Activated CD8-positive, alpha-beta memory T cell treated with anti-CD3 and anti-CD28 coated beads, Interleukin-2, amount 10 ng/mL, durations not matched to agents 7 days and 5 days (primary cell): ENCODE measurements at regions not wholly inside any gene's neighbourhood (a gene's known extent, or its start where the extent isn't known, plus 50 kb on each side); places are given as distances from the start of the nearest gene placed in this dataset.

Source experiments
- ATAC-seq: fragments of 150-1000 bp; cut with Tn5 transposase; one replicate; pipeline ENCODE4 v1.10.0; 2021; ENCODE audit warnings: moderate library complexity
- CTCF ChIA-PET: fragments of 350-600 bp; sonication (Branson Sonifier 250); formaldehyde crosslinking; loops from one replicate; lab custom pipeline; 2021; ENCODE audit warnings: antibody characterized with exemption; lab: Charles Lee
- DNase-seq: peaks from one replicate; pipeline ENCODE4 v3.0.0-alpha.2; 2020
- H3K27ac Mint-ChIP-seq: one replicate; pipeline ENCODE4 v1.8.0; 2021; ENCODE audit warnings: mild to moderate bottlenecking, mixed read lengths
- H3K27me3 Mint-ChIP-seq: one replicate; pipeline ENCODE4 v1.8.0; 2021; ENCODE audit warnings: mixed read lengths
- H3K36me3 Mint-ChIP-seq: one replicate; pipeline ENCODE4 v1.8.0; 2021; ENCODE audit warnings: mild to moderate bottlenecking, mixed read lengths
- H3K4me1 Mint-ChIP-seq: one replicate; pipeline ENCODE4 v1.8.0; 2021; ENCODE audit warnings: mixed read lengths
- H3K4me3 Mint-ChIP-seq: one replicate; pipeline ENCODE4 v1.8.0; 2021; ENCODE audit warnings: mild to moderate bottlenecking, moderate library complexity, mixed read lengths
- H3K9me3 Mint-ChIP-seq: one replicate; pipeline ENCODE4 v1.8.0; 2022; ENCODE audit warnings: low read depth, mixed read lengths

GRCh38 chr5:173762930-173763329, 125.2 kb upstream of the CPEB4 start:
- peaks cover 2% of the 10 kb centered on the region for H3K27me3 Mint-ChIP-seq
- ATAC-seq: no peak
- no peak for DNase-seq
- H3K27ac Mint-ChIP-seq: no peak overlapping the region
- no peaks in the 10 kb centered on the region for H3K4me1 Mint-ChIP-seq
- CTCF ChIA-PET: no interaction called here
- no peak overlapping the region for H3K4me3 Mint-ChIP-seq
- H3K9me3 Mint-ChIP-seq: no peaks in the 10 kb centered on the region
- no peaks in the 10 kb centered on the region for H3K36me3 Mint-ChIP-seq

- ATAC-seq: no peak
- no peak for DNase-seq
- H3K27ac Mint-ChIP-seq: no peak overlapping the region
- H3K27me3 Mint-ChIP-seq: peaks cover 2% of the 10 kb centered on the region
- no peaks in the 10 kb centered on the region for H3K9me3 Mint-ChIP-seq
- no peak overlapping the region for H3K4me3 Mint-ChIP-seq
- no peaks in the 10 kb centered on the region for H3K36me3 Mint-ChIP-seq
- CTCF ChIA-PET: no interaction called here
- no peaks in the 10 kb centered on the region for H3K4me1 Mint-ChIP-seq
These were observed 124.7 kb upstream of the CPEB4 start for GRCh38 chr5:173763410-173763809.

GRCh38 chr5:173764332-173765028, 123.7 kb upstream of the CPEB4 start:
- Mint-ChIP-seq H3K36me3 (no peaks in the 10 kb centered on the region), H3K27me3 (peaks cover 2% of the 10 kb centered on the region), H3K4me3 (no peak overlapping the region), H3K4me1 (no peaks in the 10 kb centered on the region), H3K9me3 (no peaks in the 10 kb centered on the region), H3K27ac (no peak overlapping the region)
- ATAC-seq: no peak
- CTCF ChIA-PET: no interaction called here
- DNase-seq: no peak

GRCh38 chr5:173765029-173765644, 123.0 kb upstream of the CPEB4 start:
- Mint-ChIP-seq H3K36me3 (no peaks in the 10 kb centered on the region), H3K27ac (no peak overlapping the region), H3K27me3 (peaks cover 2% of the 10 kb centered on the region), H3K4me3 (no peak overlapping the region), H3K4me1 (no peaks in the 10 kb centered on the region), H3K9me3 (no peaks in the 10 kb centered on the region)
- ATAC-seq (no peak), DNase-seq (no peak)
- CTCF ChIA-PET: no interaction called here

- DNase-seq (no peak), ATAC-seq (no peak)
- H3K4me1 Mint-ChIP-seq: no peaks in the 10 kb centered on the region
- H3K36me3 Mint-ChIP-seq: no peaks in the 10 kb centered on the region
- no peak overlapping the region for H3K4me3 Mint-ChIP-seq
- no peak overlapping the region for H3K27ac Mint-ChIP-seq
- no peaks in the 10 kb centered on the region for H3K9me3 Mint-ChIP-seq
- H3K27me3 Mint-ChIP-seq: peaks cover 2% of the 10 kb centered on the region
- CTCF ChIA-PET: no interaction called here
These were observed 122.5 kb upstream of the CPEB4 start for GRCh38 chr5:173765661-173766060.

GRCh38 chr5:173767574-173768266, 120.4 kb upstream of the CPEB4 start:
- CTCF ChIA-PET: no interaction called here
- H3K27ac Mint-ChIP-seq: no peak overlapping the region

GRCh38 chr5:173768267-173768806, 119.8 kb upstream of the CPEB4 start:
- Mint-ChIP-seq H3K27ac (no peak overlapping the region), H3K4me3 (no peak overlapping the region), H3K9me3 (no peaks in the 10 kb centered on the region), H3K36me3 (no peaks in the 10 kb centered on the region), H3K4me1 (no peaks in the 10 kb centered on the region), H3K27me3 (no peaks in the 10 kb centered on the region)
- CTCF ChIA-PET: no interaction called here
- ATAC-seq (no peak), DNase-seq (no peak)

More at GRCh38 chr5:173767574-173768266, 120.4 kb upstream of the CPEB4 start:
- Mint-ChIP-seq H3K4me1 (no peaks in the 10 kb centered on the region), H3K27me3 (no peaks in the 10 kb centered on the region), H3K36me3 (no peaks in the 10 kb centered on the region), H3K4me3 (no peak overlapping the region), H3K9me3 (no peaks in the 10 kb centered on the region)
- DNase-seq (no peak), ATAC-seq (no peak)

- no peak overlapping the region for H3K4me3 Mint-ChIP-seq
- CTCF ChIA-PET: no interaction called here
- H3K27me3 Mint-ChIP-seq: no peaks in the 10 kb centered on the region
- no peaks in the 10 kb centered on the region for H3K36me3 Mint-ChIP-seq
- ATAC-seq: no peak
- no peak overlapping the region for H3K27ac Mint-ChIP-seq
- H3K4me1 Mint-ChIP-seq: no peaks in the 10 kb centered on the region
- no peak for DNase-seq
- H3K9me3 Mint-ChIP-seq: no peaks in the 10 kb centered on the region
These were observed 119.3 kb upstream of the CPEB4 start for GRCh38 chr5:173768891-173769290.

GRCh38 chr5:173770637-173771036, 117.5 kb upstream of the CPEB4 start:
- CTCF ChIA-PET: no interaction called here
- Mint-ChIP-seq H3K4me3 (no peak overlapping the region), H3K4me1 (no peaks in the 10 kb centered on the region), H3K36me3 (no peaks in the 10 kb centered on the region), H3K9me3 (no peaks in the 10 kb centered on the region), H3K27ac (no peak overlapping the region), H3K27me3 (no peaks in the 10 kb centered on the region)
- DNase-seq: no peak
- ATAC-seq: no peak

- Mint-ChIP-seq H3K27me3 (no peaks in the 10 kb centered on the region), H3K4me1 (no peaks in the 10 kb centered on the region), H3K36me3 (no peaks in the 10 kb centered on the region), H3K9me3 (no peaks in the 10 kb centered on the region), H3K27ac (no peak overlapping the region), H3K4me3 (no peak overlapping the region)
- no peak for ATAC-seq
- no peak for DNase-seq
- CTCF ChIA-PET: no interaction called here
These were observed 116.9 kb upstream of the CPEB4 start for GRCh38 chr5:173771121-173771724.

GRCh38 chr5:173771725-173772383, 116.3 kb upstream of the CPEB4 start:
- ATAC-seq (no peak), DNase-seq (no peak)
- CTCF ChIA-PET: no interaction called here
- Mint-ChIP-seq H3K9me3 (no peaks in the 10 kb centered on the region), H3K27me3 (no peaks in the 10 kb centered on the region), H3K4me3 (no peak overlapping the region), H3K36me3 (no peaks in the 10 kb centered on the region), H3K4me1 (no peaks in the 10 kb centered on the region), H3K27ac (no peak overlapping the region)

GRCh38 chr5:173772384-173773059, 115.6 kb upstream of the CPEB4 start:
- DNase-seq: no peak
- Mint-ChIP-seq H3K36me3 (no peaks in the 10 kb centered on the region), H3K4me3 (no peak overlapping the region), H3K27ac (no peak overlapping the region), H3K4me1 (no peaks in the 10 kb centered on the region), H3K9me3 (no peaks in the 10 kb centered on the region), H3K27me3 (no peaks in the 10 kb centered on the region)
- ATAC-seq: no peak
- CTCF ChIA-PET: no interaction called here

GRCh38 chr5:173774271-173774761, 113.8 kb upstream of the CPEB4 start:
- no peak for ATAC-seq
- Mint-ChIP-seq H3K4me3 (no peak overlapping the region), H3K9me3 (no peaks in the 10 kb centered on the region), H3K27ac (no peak overlapping the region), H3K4me1 (peaks cover 5% of the 10 kb centered on the region), H3K36me3 (no peaks in the 10 kb centered on the region), H3K27me3 (no peaks in the 10 kb centered on the region)
- CTCF ChIA-PET: no interaction called here
- DNase-seq: no peak
